ENCODE measurements at regions not wholly inside any gene's neighbourhood (a gene's known extent, or its start where the extent isn't known, plus 50 kb on each side); places are given as distances from the start of the nearest gene placed in this dataset.

- H3K4me3 ChIP-seq (ENCODE audit: insufficient read depth, low read depth, low read length), result no peak overlapping the region
- peaks cover 10% of the 10 kb centered on the region for H3K4me1 ChIP-seq (ENCODE audit: control insufficient read depth, insufficient read depth, low read length)
- H3K27me3 ChIP-seq (ENCODE audit: control insufficient read depth, insufficient read depth, low read length, poor library complexity, severe bottlenecking), result no peaks in the 10 kb centered on the region
- WGBS, 2 experiments, result no CpG with 5 or more reads among the region's 1 CpG
- H3K27ac ChIP-seq (ENCODE audit: insufficient read depth, low read depth, low read length, poor library complexity, severe bottlenecking), result no peak overlapping the region
- no peaks in the 10 kb centered on the region for H3K9me3 ChIP-seq (ENCODE audit: control insufficient read depth, low read length)
- H3K36me3 ChIP-seq (ENCODE audit: control insufficient read depth, insufficient read depth, low read length), result no peaks in the 10 kb centered on the region
Measured at GRCh38 chr1:221331273-221332183, 410.4 kb downstream of the DUSP10 start.

DNA sequence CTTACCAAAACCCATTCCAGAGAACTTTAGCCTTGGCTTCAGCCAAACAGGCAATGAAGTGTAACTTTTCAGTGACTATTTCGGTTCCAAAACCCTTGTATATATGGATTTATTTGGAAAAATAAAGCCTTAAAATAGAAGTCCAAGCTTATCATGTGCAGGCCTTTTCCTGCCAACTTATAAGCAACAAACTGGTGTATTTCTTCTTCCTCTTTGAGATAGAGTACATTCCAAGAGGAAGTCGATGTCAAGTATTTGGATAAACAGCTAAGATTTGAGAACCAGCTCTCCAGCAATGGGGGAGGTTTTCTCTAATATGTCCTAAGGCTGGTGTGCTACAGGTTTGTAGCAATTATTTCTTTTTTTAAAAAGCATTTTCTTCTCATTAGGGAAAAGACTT lies 407.8 kb downstream of the DUSP10 start:
- Histone ChIP-seq H3K27me3 (ENCODE audit: control insufficient read depth, insufficient read depth, low read length, poor library complexity, severe bottlenecking) (no peaks in the 10 kb centered on the region), H3K27ac (ENCODE audit: insufficient read depth, low read depth, low read length, poor library complexity, severe bottlenecking) (no peak overlapping the region), H3K36me3 (ENCODE audit: control insufficient read depth, insufficient read depth, low read length) (no peaks in the 10 kb centered on the region), H3K4me3 (ENCODE audit: insufficient read depth, low read depth, low read length) (no peak overlapping the region), H3K4me1 (ENCODE audit: control insufficient read depth, insufficient read depth, low read length) (peaks cover 10% of the 10 kb centered on the region), H3K9me3 (ENCODE audit: control insufficient read depth, low read length) (no peaks in the 10 kb centered on the region)
- 88 to 100% methylated on average over 2 of the region's 2 CpGs for WGBS, 2 experiments

- peaks cover 10% of the 10 kb centered on the region for H3K4me1 ChIP-seq (ENCODE audit: control insufficient read depth, insufficient read depth, low read length)
- H3K36me3 ChIP-seq (ENCODE audit: control insufficient read depth, insufficient read depth, low read length), result no peaks in the 10 kb centered on the region
- H3K27ac ChIP-seq (ENCODE audit: insufficient read depth, low read depth, low read length, poor library complexity, severe bottlenecking), result peak overlapping the region; percentile 28
- H3K4me3 ChIP-seq (ENCODE audit: insufficient read depth, low read depth, low read length), result no peak overlapping the region
- no peaks in the 10 kb centered on the region for H3K9me3 ChIP-seq (ENCODE audit: control insufficient read depth, low read length)
- WGBS, 2 experiments, result 87 to 94% methylated on average over 5 of the region's 5 CpGs
- no peaks in the 10 kb centered on the region for H3K27me3 ChIP-seq (ENCODE audit: control insufficient read depth, insufficient read depth, low read length, poor library complexity, severe bottlenecking)
Measured at GRCh38 chr1:221335161-221336101, 406.5 kb downstream of the DUSP10 start.

DNA sequence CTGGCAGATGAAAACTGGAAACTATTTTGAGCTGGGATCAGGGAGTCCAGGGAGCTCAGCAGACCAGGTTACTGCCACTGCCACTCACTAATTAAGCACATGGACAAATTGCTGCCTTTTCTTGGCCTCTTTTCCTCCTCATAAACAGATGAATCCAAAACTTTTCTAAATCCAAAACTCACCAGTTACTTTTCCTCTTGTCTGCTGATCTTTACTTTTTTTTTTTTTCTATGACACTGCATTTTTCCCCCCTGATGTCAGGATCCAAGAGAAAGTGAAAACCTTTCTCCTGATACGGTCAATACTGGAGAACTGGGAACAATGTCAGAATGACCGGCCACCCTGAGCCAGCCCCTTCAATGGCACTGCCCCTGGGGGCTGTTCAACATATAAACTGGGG lies 405.8 kb downstream of the DUSP10 start:
- WGBS, 2 experiments, result 84 to 88% methylated on average over 2 of the region's 2 CpGs
- no peaks in the 10 kb centered on the region for H3K9me3 ChIP-seq (ENCODE audit: control insufficient read depth, low read length)
- H3K4me3 ChIP-seq (ENCODE audit: insufficient read depth, low read depth, low read length), result no peak overlapping the region
- H3K27me3 ChIP-seq (ENCODE audit: control insufficient read depth, insufficient read depth, low read length, poor library complexity, severe bottlenecking), result no peaks in the 10 kb centered on the region
- H3K4me1 ChIP-seq (ENCODE audit: control insufficient read depth, insufficient read depth, low read length), result peaks cover 10% of the 10 kb centered on the region
- no peaks in the 10 kb centered on the region for H3K36me3 ChIP-seq (ENCODE audit: control insufficient read depth, insufficient read depth, low read length)
- no peak overlapping the region for H3K27ac ChIP-seq (ENCODE audit: insufficient read depth, low read depth, low read length, poor library complexity, severe bottlenecking)

- H3K27me3 ChIP-seq (ENCODE audit: control insufficient read depth, insufficient read depth, low read length, poor library complexity, severe bottlenecking), result no peaks in the 10 kb centered on the region
- H3K4me3 ChIP-seq (ENCODE audit: insufficient read depth, low read depth, low read length), result no peak overlapping the region
- H3K4me1 ChIP-seq (ENCODE audit: control insufficient read depth, insufficient read depth, low read length), result peaks cover 10% of the 10 kb centered on the region
- H3K27ac ChIP-seq (ENCODE audit: insufficient read depth, low read depth, low read length, poor library complexity, severe bottlenecking), result no peak overlapping the region
- H3K36me3 ChIP-seq (ENCODE audit: control insufficient read depth, insufficient read depth, low read length), result no peaks in the 10 kb centered on the region
- no peaks in the 10 kb centered on the region for H3K9me3 ChIP-seq (ENCODE audit: control insufficient read depth, low read length)
- 82 to 100% methylated on average over 1 of the region's 2 CpGs for WGBS, 2 experiments
Measured at GRCh38 chr1:221337106-221337505, 404.8 kb downstream of the DUSP10 start.

GRCh38 chr1:221343136-221343535 lies 398.8 kb downstream of the DUSP10 start:
- Histone ChIP-seq H3K4me1 (ENCODE audit: control insufficient read depth, insufficient read depth, low read length) (no peaks in the 10 kb centered on the region), H3K27me3 (ENCODE audit: control insufficient read depth, insufficient read depth, low read length, poor library complexity, severe bottlenecking) (no peaks in the 10 kb centered on the region), H3K9me3 (ENCODE audit: control insufficient read depth, low read length) (no peaks in the 10 kb centered on the region), H3K36me3 (ENCODE audit: control insufficient read depth, insufficient read depth, low read length) (no peaks in the 10 kb centered on the region), H3K27ac (ENCODE audit: insufficient read depth, low read depth, low read length, poor library complexity, severe bottlenecking) (no peak overlapping the region), H3K4me3 (ENCODE audit: insufficient read depth, low read depth, low read length) (no peak overlapping the region)

DNA sequence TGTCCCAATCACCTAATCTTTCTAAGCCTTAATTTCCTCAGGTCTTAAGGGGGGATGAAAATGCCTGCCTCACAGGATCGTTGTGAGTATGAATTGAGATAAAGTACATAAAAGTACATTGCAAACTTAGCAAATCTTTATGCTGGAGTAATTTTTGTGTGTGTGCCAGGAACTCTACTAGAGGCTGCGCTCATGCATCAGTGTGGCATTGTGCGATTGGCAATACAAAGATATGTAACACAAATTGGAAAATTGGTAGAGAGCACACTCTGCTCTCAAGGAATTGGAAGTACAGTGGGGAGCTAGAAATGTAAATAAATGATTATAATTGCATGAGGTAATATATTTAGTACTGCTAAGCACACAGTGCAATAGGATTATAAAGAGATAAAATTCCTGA lies 398.3 kb downstream of the DUSP10 start:
- Histone ChIP-seq H3K27me3 (ENCODE audit: control insufficient read depth, insufficient read depth, low read length, poor library complexity, severe bottlenecking) (no peaks in the 10 kb centered on the region), H3K4me3 (ENCODE audit: insufficient read depth, low read depth, low read length) (no peak overlapping the region), H3K36me3 (ENCODE audit: control insufficient read depth, insufficient read depth, low read length) (no peaks in the 10 kb centered on the region), H3K4me1 (ENCODE audit: control insufficient read depth, insufficient read depth, low read length) (no peaks in the 10 kb centered on the region), H3K9me3 (ENCODE audit: control insufficient read depth, low read length) (no peaks in the 10 kb centered on the region), H3K27ac (ENCODE audit: insufficient read depth, low read depth, low read length, poor library complexity, severe bottlenecking) (no peak overlapping the region)
- 90 to 96% methylated on average over 2 to 3 of the region's 3 CpGs for WGBS, 2 experiments

DNA sequence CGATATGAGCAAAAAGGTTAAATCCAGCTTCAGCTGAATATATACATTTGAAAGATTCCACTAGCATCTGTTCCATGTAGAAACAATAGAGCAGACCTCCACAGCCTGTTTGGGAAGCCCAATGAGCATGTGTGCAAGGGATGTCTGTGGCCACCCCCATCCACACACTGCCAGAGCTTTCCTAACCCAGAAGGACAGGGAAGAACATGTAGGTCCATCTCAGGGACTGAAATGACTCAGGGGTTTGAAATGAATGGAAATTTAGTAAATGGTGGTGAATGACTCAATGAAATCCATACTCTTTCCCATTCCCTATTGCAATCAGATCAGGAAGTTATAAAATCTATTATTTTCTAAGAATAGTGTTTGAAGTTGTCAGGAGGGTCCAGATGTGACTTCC lies 397.2 kb downstream of the DUSP10 start:
- Histone ChIP-seq H3K4me3 (ENCODE audit: insufficient read depth, low read depth, low read length) (no peak overlapping the region), H3K27me3 (ENCODE audit: control insufficient read depth, insufficient read depth, low read length, poor library complexity, severe bottlenecking) (no peaks in the 10 kb centered on the region), H3K4me1 (ENCODE audit: control insufficient read depth, insufficient read depth, low read length) (no peaks in the 10 kb centered on the region), H3K9me3 (ENCODE audit: control insufficient read depth, low read length) (no peaks in the 10 kb centered on the region), H3K27ac (ENCODE audit: insufficient read depth, low read depth, low read length, poor library complexity, severe bottlenecking) (no peak overlapping the region), H3K36me3 (ENCODE audit: control insufficient read depth, insufficient read depth, low read length) (no peaks in the 10 kb centered on the region)
- 92 to 93% methylated on average over 1 of the region's 1 CpG for WGBS, 2 experiments

DNA sequence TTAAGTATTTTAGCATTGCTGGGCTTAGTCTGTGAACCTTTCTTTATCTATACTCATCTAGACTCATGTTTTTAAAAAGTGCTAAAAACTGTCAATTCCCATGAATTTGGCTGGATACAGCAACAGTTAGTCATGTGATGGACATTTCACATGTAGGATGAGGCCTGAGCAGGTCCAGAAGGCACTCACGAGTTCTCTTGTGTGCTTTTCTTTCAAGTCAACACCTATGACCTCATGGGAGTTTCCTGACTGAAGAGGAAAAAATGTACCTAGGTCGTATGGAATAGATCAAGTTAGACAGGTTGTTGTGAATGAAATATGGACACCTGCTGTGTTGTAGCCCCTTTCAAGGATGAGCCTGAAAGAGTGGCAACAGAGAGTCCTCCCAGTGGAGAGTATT lies 394.2 kb downstream of the DUSP10 start:
- 85 to 88% methylated on average over 2 of the region's 2 CpGs for WGBS, 2 experiments

DNA sequence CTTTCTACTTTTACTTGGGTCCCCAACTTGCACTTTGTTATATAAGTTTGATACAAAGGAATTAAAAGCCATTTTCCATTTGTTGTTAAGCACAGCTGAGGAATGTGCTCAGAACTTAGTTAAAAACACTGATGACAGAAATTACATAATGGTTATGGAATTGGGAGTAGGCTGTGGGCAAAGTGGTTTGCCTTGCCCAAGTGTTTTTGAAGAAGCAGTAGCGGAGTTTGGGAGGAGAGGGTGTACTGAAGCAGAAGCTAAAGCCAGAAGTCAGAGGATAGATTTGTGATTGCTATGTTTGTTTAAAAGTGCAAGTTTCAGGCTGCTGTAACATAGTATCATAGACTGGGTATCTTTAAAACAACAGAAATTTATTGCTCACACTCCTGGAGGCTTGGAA lies 391.8 kb downstream of the DUSP10 start:
- no peaks in the 10 kb centered on the region for H3K36me3 ChIP-seq (ENCODE audit: control insufficient read depth, insufficient read depth, low read length)
- H3K4me3 ChIP-seq (ENCODE audit: insufficient read depth, low read depth, low read length), result no peak overlapping the region
- no peak overlapping the region for H3K27ac ChIP-seq (ENCODE audit: insufficient read depth, low read depth, low read length, poor library complexity, severe bottlenecking)
- no peaks in the 10 kb centered on the region for H3K4me1 ChIP-seq (ENCODE audit: control insufficient read depth, insufficient read depth, low read length)
- WGBS, 2 experiments, result 96 to 100% methylated on average over 1 of the region's 1 CpG
- no peaks in the 10 kb centered on the region for H3K9me3 ChIP-seq (ENCODE audit: control insufficient read depth, low read length)
- no peaks in the 10 kb centered on the region for H3K27me3 ChIP-seq (ENCODE audit: control insufficient read depth, insufficient read depth, low read length, poor library complexity, severe bottlenecking)

More for the DNA sequence above, 394.2 kb downstream of the DUSP10 start:
- Histone ChIP-seq H3K27ac (ENCODE audit: insufficient read depth, low read depth, low read length, poor library complexity, severe bottlenecking) (no peak overlapping the region), H3K4me3 (ENCODE audit: insufficient read depth, low read depth, low read length) (no peak overlapping the region), H3K27me3 (ENCODE audit: control insufficient read depth, insufficient read depth, low read length, poor library complexity, severe bottlenecking) (no peaks in the 10 kb centered on the region), H3K9me3 (ENCODE audit: control insufficient read depth, low read length) (no peaks in the 10 kb centered on the region), H3K4me1 (ENCODE audit: control insufficient read depth, insufficient read depth, low read length) (no peaks in the 10 kb centered on the region), H3K36me3 (ENCODE audit: control insufficient read depth, insufficient read depth, low read length) (no peaks in the 10 kb centered on the region)
